ENCODE measurements at regions not wholly inside any gene's neighbourhood (a gene's known extent, or its start where the extent isn't known, plus 50 kb on each side); places are given as distances from the start of the nearest gene placed in this dataset.

DNA sequence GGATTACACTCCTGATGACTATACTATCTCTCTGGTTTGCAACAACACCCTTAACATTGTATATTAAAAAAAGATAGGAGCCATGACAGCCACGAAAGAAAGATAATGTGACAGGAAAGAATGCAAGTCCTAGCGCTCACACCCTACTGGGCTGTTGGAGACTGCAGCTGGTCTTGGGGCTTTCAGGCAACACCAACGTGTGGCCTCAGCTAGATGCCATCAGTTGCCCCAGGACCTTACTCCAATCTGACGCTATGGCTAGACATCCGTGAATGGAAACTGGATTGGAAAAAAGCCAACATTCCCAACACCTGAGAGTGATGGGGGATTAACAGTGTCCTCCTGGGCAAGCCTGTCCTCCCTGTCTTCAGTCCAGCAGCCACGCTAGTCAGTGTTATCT is 357.4 kb upstream of the GULP1 start:
- TF ChIP-seq CTCF (conservative IDR thresholded peaks at IDR 0.05; ENCODE audit: low read length) (no peak), EZH2phosphoT487 (IDR thresholded peaks at IDR 0.05; ENCODE audit: borderline replicate concordance, low read depth, low read length) (no peak)

Measured in OCI-LY7 (cell line).